GM12891 (cell line): ENCODE measurements at regions not wholly inside any gene's neighbourhood (a gene's known extent, or its start where the extent isn't known, plus 50 kb on each side); places are given as distances from the start of the nearest gene placed in this dataset.

Experiments
- POLR2A ChIP-seq: IDR thresholded peaks from 2 replicates; pipeline ENCODE4 v1.6.1; 2011; ENCODE audit warnings: low read depth, low read length, control low read depth
- POLR2AphosphoS5 ChIP-seq: IDR thresholded peaks from 2 replicates; pipeline ENCODE4 v1.6.1; 2011; ENCODE audit warnings: low read depth, low read length, control low read depth
- TAF1 ChIP-seq: IDR thresholded peaks from 2 replicates; pipeline ENCODE4 v1.6.1; 2011; ENCODE audit warnings: low read depth, low read length, control low read depth

- TF ChIP-seq POLR2AphosphoS5 (no peak), TAF1 (no peak), POLR2A (no peak)
Observed at GRCh38 chr12:34121360-34121759, 99.1 kb downstream of the ALG10 start.
